ENCODE measurements at regions not wholly inside any gene's neighbourhood (a gene's known extent, or its start where the extent isn't known, plus 50 kb on each side); places are given as distances from the start of the nearest gene placed in this dataset.

DNA sequence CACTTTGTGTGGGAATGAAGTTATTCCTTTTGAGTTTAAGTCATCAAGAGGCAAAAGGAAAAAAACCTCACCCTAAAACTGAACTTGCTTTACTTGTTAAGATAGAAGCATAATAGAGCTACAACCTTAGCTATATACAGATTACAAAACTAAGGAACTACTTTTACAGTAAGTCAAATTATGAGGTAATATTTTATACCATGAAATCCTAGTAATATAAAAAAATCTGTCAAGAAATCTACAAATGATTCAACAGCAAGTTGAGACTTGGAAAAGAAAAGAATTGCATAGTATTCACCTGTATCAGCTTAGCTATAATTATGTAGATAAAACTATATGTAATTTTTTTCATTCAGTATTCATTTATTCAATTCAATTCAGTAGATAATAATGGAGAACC lies 335.3 kb downstream of the KLF5 start:
- TF ChIP-seq, protein P1, sequence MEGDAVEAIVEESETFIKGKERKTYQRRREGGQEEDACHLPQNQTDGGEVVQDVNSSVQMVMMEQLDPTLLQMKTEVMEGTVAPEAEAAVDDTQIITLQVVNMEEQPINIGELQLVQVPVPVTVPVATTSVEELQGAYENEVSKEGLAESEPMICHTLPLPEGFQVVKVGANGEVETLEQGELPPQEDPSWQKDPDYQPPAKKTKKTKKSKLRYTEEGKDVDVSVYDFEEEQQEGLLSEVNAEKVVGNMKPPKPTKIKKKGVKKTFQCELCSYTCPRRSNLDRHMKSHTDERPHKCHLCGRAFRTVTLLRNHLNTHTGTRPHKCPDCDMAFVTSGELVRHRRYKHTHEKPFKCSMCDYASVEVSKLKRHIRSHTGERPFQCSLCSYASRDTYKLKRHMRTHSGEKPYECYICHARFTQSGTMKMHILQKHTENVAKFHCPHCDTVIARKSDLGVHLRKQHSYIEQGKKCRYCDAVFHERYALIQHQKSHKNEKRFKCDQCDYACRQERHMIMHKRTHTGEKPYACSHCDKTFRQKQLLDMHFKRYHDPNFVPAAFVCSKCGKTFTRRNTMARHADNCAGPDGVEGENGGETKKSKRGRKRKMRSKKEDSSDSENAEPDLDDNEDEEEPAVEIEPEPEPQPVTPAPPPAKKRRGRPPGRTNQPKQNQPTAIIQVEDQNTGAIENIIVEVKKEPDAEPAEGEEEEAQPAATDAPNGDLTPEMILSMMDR (IDR thresholded peaks at IDR 0.05): no peak
- no peak for TF ChIP-seq POLR2AphosphoS5 (IDR thresholded peaks at IDR 0.05; ENCODE audit: low read depth, low read length)
